ENCODE measurements at regions not wholly inside any gene's neighbourhood (a gene's known extent, or its start where the extent isn't known, plus 50 kb on each side); places are given as distances from the start of the nearest gene placed in this dataset.

DNA sequence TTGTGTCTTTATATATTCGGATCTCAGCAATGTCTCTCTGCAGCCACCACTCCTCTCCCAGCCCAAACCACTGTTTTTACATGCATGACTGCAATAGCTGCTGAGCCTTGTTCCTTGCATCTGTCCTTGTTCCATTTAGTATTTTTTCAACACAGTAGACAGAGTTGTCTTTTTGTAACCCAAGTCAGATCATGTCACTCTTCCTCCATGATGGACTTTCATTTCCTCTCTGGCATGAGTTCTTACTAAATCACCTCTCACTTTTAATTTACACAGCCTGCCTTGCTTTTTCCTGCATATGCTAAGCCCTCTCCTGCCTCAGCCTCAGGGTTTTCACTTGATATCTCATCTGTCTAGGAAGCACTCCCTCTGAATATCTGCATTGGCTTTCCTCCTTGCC is 353.2 kb downstream of the HGF start:
- dilution Hi-C loops (cut with MboI; ENCODE audit: extremely low pct_ligation_motif_present, low sequenced_read_pairs), result no loop called here
- TF ChIP-seq, protein P1, sequence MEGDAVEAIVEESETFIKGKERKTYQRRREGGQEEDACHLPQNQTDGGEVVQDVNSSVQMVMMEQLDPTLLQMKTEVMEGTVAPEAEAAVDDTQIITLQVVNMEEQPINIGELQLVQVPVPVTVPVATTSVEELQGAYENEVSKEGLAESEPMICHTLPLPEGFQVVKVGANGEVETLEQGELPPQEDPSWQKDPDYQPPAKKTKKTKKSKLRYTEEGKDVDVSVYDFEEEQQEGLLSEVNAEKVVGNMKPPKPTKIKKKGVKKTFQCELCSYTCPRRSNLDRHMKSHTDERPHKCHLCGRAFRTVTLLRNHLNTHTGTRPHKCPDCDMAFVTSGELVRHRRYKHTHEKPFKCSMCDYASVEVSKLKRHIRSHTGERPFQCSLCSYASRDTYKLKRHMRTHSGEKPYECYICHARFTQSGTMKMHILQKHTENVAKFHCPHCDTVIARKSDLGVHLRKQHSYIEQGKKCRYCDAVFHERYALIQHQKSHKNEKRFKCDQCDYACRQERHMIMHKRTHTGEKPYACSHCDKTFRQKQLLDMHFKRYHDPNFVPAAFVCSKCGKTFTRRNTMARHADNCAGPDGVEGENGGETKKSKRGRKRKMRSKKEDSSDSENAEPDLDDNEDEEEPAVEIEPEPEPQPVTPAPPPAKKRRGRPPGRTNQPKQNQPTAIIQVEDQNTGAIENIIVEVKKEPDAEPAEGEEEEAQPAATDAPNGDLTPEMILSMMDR (optimal IDR thresholded peaks at IDR 0.05 in 1 of 3, IDR thresholded peaks at IDR 0.05 in 1 of 3, conservative IDR thresholded peaks at IDR 0.05 in 1 of 3; ENCODE audit: extremely low read depth in 1 of 3, insufficient read depth in 2 of 3, low read length in 3 of 3), result no peak
- no peak for TF ChIP-seq EZH2 (IDR thresholded peaks at IDR 0.05; ENCODE audit: low read length)
- Histone ChIP-seq H3K9me1 (ENCODE audit: control insufficient read depth, extremely low read depth, insufficient read depth, low read length) (no peaks in the 10 kb centered on the region), H4K20me1 (ENCODE audit: control insufficient read depth, extremely low read depth, insufficient read depth, low read length) (no peaks in the 10 kb centered on the region), H3K4me2 (ENCODE audit: control insufficient read depth, extremely low read depth, insufficient read depth, low read depth, low read length) (no peak overlapping the region), H3K4me3 (ENCODE audit: control insufficient read depth in 2 of 3, extremely low read depth in 1 of 3, insufficient read depth in 2 of 3, low read depth in 1 of 3, low read length in 3 of 3) (no peak overlapping the region), H3K9ac (ENCODE audit: control insufficient read depth, extremely low read depth, insufficient read depth, low read length) (no peak overlapping the region), H3K36me3 (ENCODE audit: control insufficient read depth in 2 of 2, extremely low read depth in 1 of 2, insufficient read depth in 2 of 2, low read length in 2 of 2) (no peaks in the 10 kb centered on the region), H3K79me2 (ENCODE audit: control insufficient read depth, insufficient read depth, low read length) (no peaks in the 10 kb centered on the region), H2AFZ (ENCODE audit: control insufficient read depth, low read length) (peak overlapping the region; percentile 3), H3K27ac (ENCODE audit: control insufficient read depth, insufficient read depth, low read length) (no peak overlapping the region), H3K4me1 (ENCODE audit: control insufficient read depth, extremely low read depth, insufficient read depth, low read length) (peaks cover 4% of the 10 kb centered on the region), H3K9me3 (ENCODE audit: control insufficient read depth, low read depth, low read length) (no peaks in the 10 kb centered on the region), H3K27me3 (ENCODE audit: control insufficient read depth, extremely low read depth, insufficient read depth, low read length) (no peaks in the 10 kb centered on the region)
- FAIRE-seq (peak; percentile 52), DNase-seq (ENCODE audit: low read depth, low spot score) (no peak)

DNA sequence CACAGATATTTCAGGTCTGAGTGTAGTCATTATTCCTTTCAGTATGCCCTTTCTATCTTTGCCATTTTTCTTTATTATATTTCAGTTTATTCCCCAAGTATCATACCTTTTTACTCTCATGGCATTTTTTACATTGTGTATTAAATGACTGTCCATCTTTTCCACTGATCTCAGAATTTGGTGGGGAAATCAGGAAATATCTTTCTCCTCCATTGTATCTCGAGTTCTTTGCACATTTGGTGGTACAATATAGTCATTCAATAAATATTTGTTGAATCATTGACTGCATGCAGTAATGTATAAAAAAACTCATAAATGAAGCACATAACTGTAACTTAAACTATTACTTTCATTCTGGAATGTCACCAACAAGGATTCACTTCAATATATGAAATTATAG is 354.7 kb downstream of the HGF start:
- H3K4me3 ChIP-seq (ENCODE audit: control insufficient read depth in 2 of 3, extremely low read depth in 1 of 3, insufficient read depth in 2 of 3, low read depth in 1 of 3, low read length in 3 of 3), result peak overlapping the region in 1 of 3 experiments; percentile 7
- FAIRE-seq (no peak), DNase-seq (ENCODE audit: low read depth, low spot score) (no peak)
- TF ChIP-seq, protein P1 (optimal IDR thresholded peaks at IDR 0.05 in 1 of 3, IDR thresholded peaks at IDR 0.05 in 1 of 3, conservative IDR thresholded peaks at IDR 0.05 in 1 of 3; ENCODE audit: extremely low read depth in 1 of 3, insufficient read depth in 2 of 3, low read length in 3 of 3), result no peak
- TF ChIP-seq EZH2 (IDR thresholded peaks at IDR 0.05; ENCODE audit: low read length), result no peak
- H4K20me1 ChIP-seq (ENCODE audit: control insufficient read depth, extremely low read depth, insufficient read depth, low read length), result no peaks in the 10 kb centered on the region
- H2AFZ ChIP-seq (ENCODE audit: control insufficient read depth, low read length), result peak overlapping the region; percentile 30
- H3K79me2 ChIP-seq (ENCODE audit: control insufficient read depth, insufficient read depth, low read length), result no peaks in the 10 kb centered on the region
- no peak overlapping the region for H3K4me2 ChIP-seq (ENCODE audit: control insufficient read depth, extremely low read depth, insufficient read depth, low read depth, low read length)
- no peaks in the 10 kb centered on the region for H3K36me3 ChIP-seq (ENCODE audit: control insufficient read depth in 2 of 2, extremely low read depth in 1 of 2, insufficient read depth in 2 of 2, low read length in 2 of 2)
- no peaks in the 10 kb centered on the region for H3K9me3 ChIP-seq (ENCODE audit: control insufficient read depth, low read depth, low read length)
- dilution Hi-C loops (cut with MboI; ENCODE audit: extremely low pct_ligation_motif_present, low sequenced_read_pairs), result no loop called here
- H3K9me1 ChIP-seq (ENCODE audit: control insufficient read depth, extremely low read depth, insufficient read depth, low read length), result no peaks in the 10 kb centered on the region
- peaks cover 13% of the 10 kb centered on the region for H3K4me1 ChIP-seq (ENCODE audit: control insufficient read depth, extremely low read depth, insufficient read depth, low read length)
- no peak overlapping the region for H3K9ac ChIP-seq (ENCODE audit: control insufficient read depth, extremely low read depth, insufficient read depth, low read length)
- no peaks in the 10 kb centered on the region for H3K27me3 ChIP-seq (ENCODE audit: control insufficient read depth, extremely low read depth, insufficient read depth, low read length)
- H3K27ac ChIP-seq (ENCODE audit: control insufficient read depth, insufficient read depth, low read length), result no peak overlapping the region
